ENCODE measurements at regions not wholly inside any gene's neighbourhood (a gene's known extent, or its start where the extent isn't known, plus 50 kb on each side); places are given as distances from the start of the nearest gene placed in this dataset.
"Not testable (repeated sequence)": the region's sequence is repeated elsewhere in the genome, so short reads cannot be mapped to it uniquely, and the experiment has no call there.

DNA sequence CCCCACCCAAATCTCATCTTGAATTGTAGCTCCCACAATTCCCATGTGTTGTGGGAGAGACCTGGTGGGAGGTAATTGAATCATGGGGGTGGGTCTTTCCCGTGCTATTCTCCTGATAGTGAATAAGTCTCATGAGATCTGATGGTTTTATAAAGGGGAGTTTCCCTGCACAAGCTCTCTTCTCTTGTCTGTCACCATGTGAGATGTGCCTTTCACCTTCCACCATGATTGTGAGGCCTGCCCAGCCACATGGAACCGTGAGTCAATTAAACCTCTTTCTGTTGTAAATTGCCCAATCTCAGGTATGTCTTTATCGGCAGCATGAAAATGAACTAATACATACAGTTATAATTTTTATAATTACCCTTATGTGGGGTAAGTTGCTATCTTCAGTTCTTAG is 952.3 kb upstream of the PCDH20 start:
- 87% methylated on average over 3 of the region's 3 CpGs for WGBS
- intact Hi-C loops (cut with DNase I); DNase-seq; H3K9me3 ChIP-seq (ENCODE audit: control insufficient read depth, low read length); H3K4me1 ChIP-seq (ENCODE audit: control insufficient read depth, insufficient read depth, low read length); H3K4me3 ChIP-seq (ENCODE audit: low read length); H3K27ac ChIP-seq (ENCODE audit: low read length); ATAC-seq; H3K27me3 ChIP-seq (ENCODE audit: control insufficient read depth, insufficient read depth): not testable (repeated sequence)

- Histone ChIP-seq H3K27me3 (ENCODE audit: control insufficient read depth, insufficient read depth) (no peaks in the 10 kb centered on the region), H3K4me3 (ENCODE audit: low read length) (no peak overlapping the region), H3K27ac (ENCODE audit: low read length) (no peak overlapping the region), H3K9me3 (ENCODE audit: control insufficient read depth, low read length) (no peaks in the 10 kb centered on the region), H3K4me1 (ENCODE audit: control insufficient read depth, insufficient read depth, low read length) (no peaks in the 10 kb centered on the region)
- intact Hi-C loops (cut with DNase I), result no loop called here
- DNase-seq (no peak), ATAC-seq (no peak)
Observed at GRCh38 chr13:62360609-62361008, 945.0 kb upstream of the PCDH20 start.

DNA sequence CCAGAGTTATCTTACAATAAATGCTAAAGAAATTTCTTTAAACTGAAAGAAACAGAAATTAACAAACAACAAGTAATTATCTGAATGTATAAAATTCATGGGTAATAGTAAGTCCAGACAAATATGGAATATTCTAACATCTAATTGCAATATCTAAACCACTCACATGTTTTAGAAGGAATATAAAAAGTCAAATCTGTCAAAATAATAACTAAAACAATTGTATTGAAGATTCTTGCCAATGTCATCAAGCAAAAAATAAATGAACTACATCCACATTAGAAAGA is 942.9 kb upstream of the PCDH20 start:
- Histone ChIP-seq H3K4me1 (ENCODE audit: control insufficient read depth, insufficient read depth, low read length) (no peaks in the 10 kb centered on the region), H3K9me3 (ENCODE audit: control insufficient read depth, low read length) (no peaks in the 10 kb centered on the region), H3K4me3 (ENCODE audit: low read length) (no peak overlapping the region), H3K27ac (ENCODE audit: low read length) (no peak overlapping the region), H3K27me3 (ENCODE audit: control insufficient read depth, insufficient read depth) (no peaks in the 10 kb centered on the region)
- intact Hi-C loops (cut with DNase I), result no loop called here
- no peak for DNase-seq
- ATAC-seq, result no peak

- H3K27me3 ChIP-seq (ENCODE audit: control insufficient read depth, insufficient read depth), result no peaks in the 10 kb centered on the region
- 26% methylated on average over 2 of the region's 2 CpGs for WGBS
- DNase-seq (no peak), ATAC-seq (no peak)
- intact Hi-C loops (cut with DNase I), result no loop called here
- no peaks in the 10 kb centered on the region for H3K4me1 ChIP-seq (ENCODE audit: control insufficient read depth, insufficient read depth, low read length)
- H3K9me3 ChIP-seq (ENCODE audit: control insufficient read depth, low read length), result no peaks in the 10 kb centered on the region
- no peak overlapping the region for H3K4me3 ChIP-seq (ENCODE audit: low read length)
- H3K27ac ChIP-seq (ENCODE audit: low read length), result no peak overlapping the region
Observed at GRCh38 chr13:62357887-62358645, 942.4 kb upstream of the PCDH20 start.

DNA sequence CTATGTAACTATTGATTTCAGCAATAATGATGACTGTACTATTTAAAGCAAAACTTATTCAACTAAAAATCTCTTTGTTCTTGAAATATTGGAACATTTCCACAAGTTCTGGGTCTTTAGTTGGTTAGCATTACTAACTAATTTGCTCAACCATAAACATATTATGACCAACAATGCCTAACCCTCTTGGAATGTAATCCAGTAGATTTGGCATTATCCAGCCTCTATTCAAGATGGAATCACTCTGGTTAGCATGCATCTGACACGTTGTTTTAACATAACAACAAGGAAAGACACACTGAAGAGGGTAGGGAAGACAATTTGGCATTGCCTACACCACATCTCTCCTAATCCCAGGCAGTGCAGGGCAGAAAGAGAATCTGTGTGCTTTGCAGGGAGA is 941.3 kb upstream of the PCDH20 start:
- ATAC-seq (no peak), DNase-seq (no peak)
- Histone ChIP-seq H3K4me3 (ENCODE audit: low read length) (no peak overlapping the region), H3K27me3 (ENCODE audit: control insufficient read depth, insufficient read depth) (no peaks in the 10 kb centered on the region), H3K4me1 (ENCODE audit: control insufficient read depth, insufficient read depth, low read length) (no peaks in the 10 kb centered on the region), H3K9me3 (ENCODE audit: control insufficient read depth, low read length) (no peaks in the 10 kb centered on the region), H3K27ac (ENCODE audit: low read length) (no peak overlapping the region)
- intact Hi-C loops (cut with DNase I), result no loop called here
- 37% methylated on average over 1 of the region's 1 CpG for WGBS

GRCh38 chr13:62337109-62337880 is 921.6 kb upstream of the PCDH20 start:
- 49% methylated on average over 2 of the region's 2 CpGs for WGBS
- Histone ChIP-seq H3K9me3 (ENCODE audit: control insufficient read depth, low read length) (no peaks in the 10 kb centered on the region), H3K27ac (ENCODE audit: low read length) (no peak overlapping the region), H3K4me3 (ENCODE audit: low read length) (no peak overlapping the region), H3K4me1 (ENCODE audit: control insufficient read depth, insufficient read depth, low read length) (no peaks in the 10 kb centered on the region), H3K27me3 (ENCODE audit: control insufficient read depth, insufficient read depth) (no peaks in the 10 kb centered on the region)
- ATAC-seq, result no peak
- intact Hi-C loops (cut with DNase I), result no loop called here
- DNase-seq, result no peak

DNA sequence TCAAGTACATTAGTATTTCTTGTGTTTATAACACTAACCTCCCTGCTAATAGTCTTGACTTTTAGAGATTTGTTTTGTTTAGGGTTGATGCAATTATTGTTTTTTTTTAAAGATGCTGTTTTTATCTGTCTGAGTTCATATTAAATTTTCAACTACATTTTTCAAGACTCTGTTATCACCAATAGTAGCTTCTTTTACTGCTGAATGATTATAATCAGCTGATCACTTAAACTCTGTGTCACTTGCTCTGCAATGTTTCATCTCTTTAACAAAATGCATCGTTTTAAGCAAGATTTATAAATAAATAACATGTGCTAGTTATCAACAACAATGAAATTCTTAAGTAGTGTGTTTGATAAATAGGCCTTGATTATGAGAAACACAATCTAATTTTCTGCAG is 920.9 kb upstream of the PCDH20 start:
- intact Hi-C loops (cut with DNase I), result no loop called here

DNA sequence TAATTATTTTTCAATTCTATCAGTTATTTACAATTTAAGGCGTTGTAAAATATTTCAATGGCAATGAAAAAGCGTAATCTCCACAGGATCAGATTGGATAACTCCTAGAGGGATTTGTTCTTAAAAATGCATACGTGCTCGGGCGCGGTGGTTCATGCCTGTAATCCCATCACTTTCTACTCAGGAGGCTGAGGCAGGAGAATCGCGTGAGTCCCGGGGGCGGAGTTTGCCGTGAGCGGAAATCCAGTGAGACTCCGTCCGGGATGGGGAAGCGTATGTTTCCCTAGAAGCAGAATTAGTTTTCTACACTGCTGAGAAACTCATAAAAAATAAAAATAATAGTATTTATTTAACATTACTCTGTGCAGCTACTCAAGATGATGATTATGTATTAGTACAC is 917.8 kb upstream of the PCDH20 start:
- Histone ChIP-seq H3K27me3 (ENCODE audit: control insufficient read depth, insufficient read depth) (no peaks in the 10 kb centered on the region), H3K9me3 (ENCODE audit: control insufficient read depth, low read length) (no peaks in the 10 kb centered on the region), H3K4me3 (ENCODE audit: low read length) (no peak overlapping the region), H3K27ac (ENCODE audit: low read length) (no peak overlapping the region), H3K4me1 (ENCODE audit: control insufficient read depth, insufficient read depth, low read length) (no peaks in the 10 kb centered on the region)
- intact Hi-C loops (cut with DNase I), result no loop called here
- ATAC-seq (no peak), DNase-seq (no peak)
- WGBS, result 95% methylated on average over 15 of the region's 15 CpGs

More for the DNA sequence above, 920.9 kb upstream of the PCDH20 start:
- Histone ChIP-seq H3K4me1 (ENCODE audit: control insufficient read depth, insufficient read depth, low read length) (no peaks in the 10 kb centered on the region), H3K9me3 (ENCODE audit: control insufficient read depth, low read length) (no peaks in the 10 kb centered on the region), H3K27ac (ENCODE audit: low read length) (no peak overlapping the region), H3K4me3 (ENCODE audit: low read length) (no peak overlapping the region), H3K27me3 (ENCODE audit: control insufficient read depth, insufficient read depth) (no peaks in the 10 kb centered on the region)
- DNase-seq, result no peak
- no peak for ATAC-seq
- 32% methylated on average over 1 of the region's 1 CpG for WGBS

DNA sequence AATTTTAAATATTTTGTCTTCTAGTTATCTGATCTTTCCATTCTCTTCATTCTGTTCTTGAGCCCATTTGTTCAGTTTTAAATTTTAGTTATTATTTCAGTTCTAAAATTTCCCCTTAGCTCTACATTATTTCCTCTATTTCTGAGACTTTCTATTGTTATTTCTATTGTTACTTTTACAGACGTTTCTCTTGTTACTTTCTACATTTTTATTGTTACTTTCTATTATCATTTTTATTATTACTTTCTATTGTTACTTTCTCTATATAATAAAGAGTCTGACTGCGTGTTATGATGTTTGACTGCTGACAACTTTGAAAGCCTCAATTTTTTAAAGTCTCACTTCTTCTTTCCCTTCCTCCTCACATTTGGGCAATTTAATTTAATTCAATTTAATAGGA is 915.7 kb upstream of the PCDH20 start:
- no peak overlapping the region for H3K27ac ChIP-seq (ENCODE audit: low read length)
- no peak overlapping the region for H3K4me3 ChIP-seq (ENCODE audit: low read length)
- no peaks in the 10 kb centered on the region for H3K27me3 ChIP-seq (ENCODE audit: control insufficient read depth, insufficient read depth)
- 80% methylated on average over 2 of the region's 2 CpGs for WGBS
- intact Hi-C loops (cut with DNase I), result no loop called here
- no peak for ATAC-seq
- no peak for DNase-seq
- H3K9me3 ChIP-seq (ENCODE audit: control insufficient read depth, low read length), result no peaks in the 10 kb centered on the region
- H3K4me1 ChIP-seq (ENCODE audit: control insufficient read depth, insufficient read depth, low read length), result no peaks in the 10 kb centered on the region

GRCh38 chr13:62327367-62327766 is 911.7 kb upstream of the PCDH20 start:
- WGBS, result 84% methylated on average over 3 of the region's 3 CpGs
- DNase-seq (no peak), ATAC-seq (no peak)
- H3K4me3 ChIP-seq (ENCODE audit: low read length), result no peak overlapping the region
- H3K4me1 ChIP-seq (ENCODE audit: control insufficient read depth, insufficient read depth, low read length), result no peaks in the 10 kb centered on the region
- H3K9me3 ChIP-seq (ENCODE audit: control insufficient read depth, low read length), result no peaks in the 10 kb centered on the region
- intact Hi-C loops (cut with DNase I), result no loop called here
- no peak overlapping the region for H3K27ac ChIP-seq (ENCODE audit: low read length)
- no peaks in the 10 kb centered on the region for H3K27me3 ChIP-seq (ENCODE audit: control insufficient read depth, insufficient read depth)

DNA sequence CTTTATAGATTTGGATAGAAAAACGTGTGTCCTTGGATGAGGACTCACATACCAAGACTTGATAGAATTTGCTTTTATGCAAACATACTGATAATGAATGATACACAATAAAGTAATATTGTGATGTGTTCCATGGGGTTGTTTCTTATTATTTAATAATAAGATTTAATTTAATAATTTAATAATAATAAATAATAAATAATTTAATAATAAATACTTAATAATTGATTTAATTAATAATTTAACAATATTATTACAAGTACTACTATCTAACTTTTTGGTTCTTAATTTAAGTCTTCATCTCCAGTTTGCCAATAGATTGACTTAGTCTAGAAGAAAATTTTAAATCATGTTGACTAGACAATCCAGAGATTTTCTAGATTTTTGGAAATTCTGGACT is 909.2 kb upstream of the PCDH20 start:
- DNase-seq, result no peak
- H3K27ac ChIP-seq (ENCODE audit: low read length), result no peak overlapping the region
- no peak for ATAC-seq
- no peaks in the 10 kb centered on the region for H3K4me1 ChIP-seq (ENCODE audit: control insufficient read depth, insufficient read depth, low read length)
- H3K27me3 ChIP-seq (ENCODE audit: control insufficient read depth, insufficient read depth), result no peaks in the 10 kb centered on the region
- no peaks in the 10 kb centered on the region for H3K9me3 ChIP-seq (ENCODE audit: control insufficient read depth, low read length)
- 43% methylated on average over 1 of the region's 1 CpG for WGBS
- intact Hi-C loops (cut with DNase I), result no loop called here
- no peak overlapping the region for H3K4me3 ChIP-seq (ENCODE audit: low read length)

DNA sequence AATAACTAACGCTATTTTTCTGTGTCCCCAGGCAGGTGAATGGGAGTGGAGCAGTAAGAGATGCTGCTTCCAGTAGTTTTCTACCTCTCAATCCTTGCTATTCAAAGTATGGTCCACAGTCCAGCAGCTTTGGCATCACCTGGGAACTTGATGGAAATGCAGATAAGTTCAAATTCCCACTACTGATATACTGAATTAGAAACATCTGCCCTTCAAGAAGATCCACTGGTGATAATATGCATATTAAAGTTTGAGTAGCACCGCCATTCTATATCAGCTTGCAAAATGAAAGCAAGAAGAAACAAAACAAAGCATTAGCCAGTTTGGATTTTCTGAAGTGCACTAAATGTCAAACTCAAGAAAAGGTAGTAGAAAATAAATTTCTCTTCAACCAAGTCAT is 906.2 kb upstream of the PCDH20 start:
- no peak overlapping the region for H3K27ac ChIP-seq (ENCODE audit: low read length)
- intact Hi-C loops (cut with DNase I), result no loop called here
- H3K4me1 ChIP-seq (ENCODE audit: control insufficient read depth, insufficient read depth, low read length), result no peaks in the 10 kb centered on the region
- no peak for ATAC-seq
- no peaks in the 10 kb centered on the region for H3K9me3 ChIP-seq (ENCODE audit: control insufficient read depth, low read length)
- no peak overlapping the region for H3K4me3 ChIP-seq (ENCODE audit: low read length)
- H3K27me3 ChIP-seq (ENCODE audit: control insufficient read depth, insufficient read depth), result no peaks in the 10 kb centered on the region
- 84% methylated on average over 2 of the region's 2 CpGs for WGBS
- no peak for DNase-seq
